ENCODE measurements at regions not wholly inside any gene's neighbourhood (a gene's known extent, or its start where the extent isn't known, plus 50 kb on each side); places are given as distances from the start of the nearest gene placed in this dataset.

- Histone ChIP-seq H3K79me2 (ENCODE audit: insufficient read depth, low read length) (no peaks in the 10 kb centered on the region), H3K27ac (ENCODE audit: low read depth, low read length) (no peak overlapping the region), H3K4me2 (ENCODE audit: low read depth, low read length, poor library complexity, severe bottlenecking) (no peak overlapping the region), H3K9ac (ENCODE audit: low read length) (no peak overlapping the region), H2AFZ (ENCODE audit: low read depth, low read length, severe bottlenecking) (no peak overlapping the region), H3K27me3 (ENCODE audit: low read length) (no peaks in the 10 kb centered on the region), H4K20me1 (ENCODE audit: low read depth, low read length) (no peaks in the 10 kb centered on the region), H3K9me3 (ENCODE audit: insufficient read depth, low read length) (no peaks in the 10 kb centered on the region), H3K9me2 (replicated peaks; ENCODE audit: insufficient read depth, low read length) (no peaks in the 10 kb centered on the region), H3F3A (ENCODE audit: insufficient read depth) (no peaks in the 10 kb centered on the region), H3K4me3 (ENCODE audit: insufficient read depth, low read length, poor library complexity, severe bottlenecking) (no peak overlapping the region), H3K36me3 (ENCODE audit: low read length) (no peaks in the 10 kb centered on the region)
- TF ChIP-seq EZH2phosphoT487 (conservative IDR thresholded peaks at IDR 0.05; ENCODE audit: low read length) (no peak), CTCF (IDR thresholded peaks at IDR 0.05; ENCODE audit: insufficient read depth, low read length, poor library complexity, severe bottlenecking) (no peak)
Measured at GRCh38 chr2:80889009-80889408, 584.5 kb upstream of the LRRTM1 start.

GRCh38 chr2:80887841-80888378, 583.4 kb upstream of the LRRTM1 start:
- Histone ChIP-seq H3K27me3 (ENCODE audit: low read length) (no peaks in the 10 kb centered on the region), H4K20me1 (ENCODE audit: low read depth, low read length) (no peaks in the 10 kb centered on the region), H3K36me3 (ENCODE audit: low read length) (no peaks in the 10 kb centered on the region), H3K4me2 (ENCODE audit: low read depth, low read length, poor library complexity, severe bottlenecking) (no peak overlapping the region), H3K9me2 (replicated peaks; ENCODE audit: insufficient read depth, low read length) (no peaks in the 10 kb centered on the region), H3K4me3 (ENCODE audit: insufficient read depth, low read length, poor library complexity, severe bottlenecking) (no peak overlapping the region), H3F3A (ENCODE audit: insufficient read depth) (no peaks in the 10 kb centered on the region), H3K9ac (ENCODE audit: low read length) (no peak overlapping the region), H3K27ac (ENCODE audit: low read depth, low read length) (no peak overlapping the region), H3K9me3 (ENCODE audit: insufficient read depth, low read length) (no peaks in the 10 kb centered on the region), H3K79me2 (ENCODE audit: insufficient read depth, low read length) (no peaks in the 10 kb centered on the region), H2AFZ (ENCODE audit: low read depth, low read length, severe bottlenecking) (no peak overlapping the region)
- TF ChIP-seq CTCF (IDR thresholded peaks at IDR 0.05; ENCODE audit: insufficient read depth, low read length, poor library complexity, severe bottlenecking) (no peak), EZH2phosphoT487 (conservative IDR thresholded peaks at IDR 0.05; ENCODE audit: low read length) (no peak)

GRCh38 chr2:80874374-80874773, 569.8 kb upstream of the LRRTM1 start:
- Histone ChIP-seq H3K9me2 (replicated peaks; ENCODE audit: insufficient read depth, low read length) (no peaks in the 10 kb centered on the region), H3K27ac (ENCODE audit: low read depth, low read length) (no peak overlapping the region), H4K20me1 (ENCODE audit: low read depth, low read length) (no peaks in the 10 kb centered on the region), H3K79me2 (ENCODE audit: insufficient read depth, low read length) (no peaks in the 10 kb centered on the region), H3K4me3 (ENCODE audit: insufficient read depth, low read length, poor library complexity, severe bottlenecking) (no peak overlapping the region), H2AFZ (ENCODE audit: low read depth, low read length, severe bottlenecking) (no peak overlapping the region), H3K4me2 (ENCODE audit: low read depth, low read length, poor library complexity, severe bottlenecking) (no peak overlapping the region), H3K9ac (ENCODE audit: low read length) (no peak overlapping the region), H3K9me3 (ENCODE audit: insufficient read depth, low read length) (no peaks in the 10 kb centered on the region), H3F3A (ENCODE audit: insufficient read depth) (no peaks in the 10 kb centered on the region), H3K36me3 (ENCODE audit: low read length) (no peaks in the 10 kb centered on the region), H3K27me3 (ENCODE audit: low read length) (no peaks in the 10 kb centered on the region)
- TF ChIP-seq EZH2phosphoT487 (conservative IDR thresholded peaks at IDR 0.05; ENCODE audit: low read length) (no peak), CTCF (IDR thresholded peaks at IDR 0.05; ENCODE audit: insufficient read depth, low read length, poor library complexity, severe bottlenecking) (no peak)

Data from SU-DHL-6 (cell line).